HG03159 (cell line): ENCODE measurements at regions not wholly inside any gene's neighbourhood (a gene's known extent, or its start where the extent isn't known, plus 50 kb on each side); places are given as distances from the start of the nearest gene placed in this dataset.

Experiments
- ATAC-seq: cut with Tn5 transposase; IDR thresholded peaks from one replicate; pipeline ENCODE4 v1.9.1; 2021; ENCODE audit warnings: mild to moderate bottlenecking, moderate library complexity; ENCODE audit not compliant: unreplicated experiment

- no peak for ATAC-seq
Measured at GRCh38 chr6:155521719-155522118, 66.1 kb upstream of the NOX3 start.

DNA sequence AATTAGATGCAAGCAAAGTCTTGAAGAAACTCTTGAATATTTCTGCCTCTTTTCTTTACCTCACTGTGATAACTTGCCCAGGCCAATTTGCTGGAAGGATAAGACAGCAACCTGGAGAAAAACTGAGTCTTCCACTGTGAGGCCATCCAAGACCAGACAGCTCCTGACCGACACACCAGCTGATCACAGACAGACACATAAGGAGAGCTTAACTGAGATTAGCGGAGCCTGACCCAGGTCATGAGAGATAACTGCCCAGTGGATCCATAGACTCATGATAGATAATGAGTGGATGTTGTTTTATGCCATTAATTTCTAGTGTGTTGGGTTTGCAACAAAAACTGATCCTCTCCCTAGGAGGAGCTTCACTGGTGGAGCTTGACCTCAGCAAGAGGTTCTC is 64.4 kb upstream of the NOX3 start:
- no peak for ATAC-seq

DNA sequence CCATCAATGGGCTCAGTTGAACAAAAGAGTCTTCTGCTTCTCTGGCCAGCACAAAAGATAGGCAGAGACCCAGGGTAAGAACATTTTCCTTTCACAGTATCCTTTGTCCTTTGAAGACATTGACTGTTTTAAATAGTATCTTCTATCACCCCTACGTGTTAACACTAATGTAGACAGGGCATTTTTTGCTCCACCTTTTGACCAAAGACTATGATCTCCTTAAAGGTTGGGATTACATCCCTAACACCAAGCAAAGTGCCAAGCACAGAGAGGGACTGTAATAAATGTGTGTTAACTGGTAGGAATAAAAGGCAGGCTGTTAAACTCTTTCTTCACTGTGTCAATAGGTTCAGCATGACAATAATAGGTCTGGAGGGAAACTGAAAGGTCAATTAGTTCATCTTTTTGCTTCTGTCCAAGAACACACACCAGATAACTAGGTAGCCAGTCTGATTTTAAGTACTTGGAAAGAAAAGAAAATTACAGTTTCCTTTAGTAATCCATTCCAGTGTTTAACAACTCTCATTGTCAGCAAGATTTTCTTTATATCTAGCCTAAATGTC is 63.6 kb upstream of the NOX3 start:
- no peak for ATAC-seq

DNA sequence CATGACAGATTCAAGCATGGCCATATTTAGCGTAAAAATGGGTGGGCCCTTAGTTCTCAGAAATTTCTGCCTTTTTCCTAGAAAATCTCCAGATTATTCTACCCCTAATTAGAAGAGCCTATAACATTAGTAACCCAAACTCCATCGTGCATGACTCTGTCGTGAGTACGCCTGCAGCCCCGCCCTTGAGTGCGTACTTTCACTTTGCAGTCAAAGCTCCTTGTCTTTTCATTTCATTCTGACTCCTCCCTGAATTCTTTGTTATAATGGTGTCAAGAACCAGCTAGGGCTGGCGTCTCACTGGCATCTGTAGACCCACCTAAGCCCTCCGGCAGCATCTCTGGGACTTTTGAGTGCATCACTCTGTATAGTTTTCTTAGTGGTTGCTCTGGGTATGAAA is 61.7 kb upstream of the NOX3 start:
- ATAC-seq = no peak

GRCh38 chr6:155510879-155511278 is 55.2 kb upstream of the NOX3 start:
- peak; percentile 82 for ATAC-seq

- ATAC-seq = no peak
Measured at GRCh38 chr6:155509743-155510475, 54.3 kb upstream of the NOX3 start.

DNA sequence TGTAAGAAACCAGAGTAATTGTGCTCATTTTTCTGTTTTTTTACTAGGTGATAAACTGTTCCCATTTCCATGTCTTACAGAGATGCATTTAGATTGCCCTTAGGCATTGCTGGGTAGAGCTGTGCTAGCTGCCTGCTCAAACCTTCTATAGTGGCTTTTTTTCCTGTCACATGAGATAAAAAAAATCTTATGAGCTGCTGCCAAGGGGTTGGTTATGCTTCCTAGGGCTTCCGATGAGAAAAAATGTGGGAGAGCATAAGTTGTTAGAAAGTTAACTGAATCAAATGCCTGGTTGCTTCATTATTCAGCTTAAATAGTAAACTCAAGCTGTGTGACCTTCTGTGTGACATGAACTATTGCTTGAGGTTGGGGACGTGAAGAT is 50.0 kb upstream of the NOX3 start:
- ATAC-seq = no peak
